ENCODE measurements at regions not wholly inside any gene's neighbourhood (a gene's known extent, or its start where the extent isn't known, plus 50 kb on each side); places are given as distances from the start of the nearest gene placed in this dataset.

DNA sequence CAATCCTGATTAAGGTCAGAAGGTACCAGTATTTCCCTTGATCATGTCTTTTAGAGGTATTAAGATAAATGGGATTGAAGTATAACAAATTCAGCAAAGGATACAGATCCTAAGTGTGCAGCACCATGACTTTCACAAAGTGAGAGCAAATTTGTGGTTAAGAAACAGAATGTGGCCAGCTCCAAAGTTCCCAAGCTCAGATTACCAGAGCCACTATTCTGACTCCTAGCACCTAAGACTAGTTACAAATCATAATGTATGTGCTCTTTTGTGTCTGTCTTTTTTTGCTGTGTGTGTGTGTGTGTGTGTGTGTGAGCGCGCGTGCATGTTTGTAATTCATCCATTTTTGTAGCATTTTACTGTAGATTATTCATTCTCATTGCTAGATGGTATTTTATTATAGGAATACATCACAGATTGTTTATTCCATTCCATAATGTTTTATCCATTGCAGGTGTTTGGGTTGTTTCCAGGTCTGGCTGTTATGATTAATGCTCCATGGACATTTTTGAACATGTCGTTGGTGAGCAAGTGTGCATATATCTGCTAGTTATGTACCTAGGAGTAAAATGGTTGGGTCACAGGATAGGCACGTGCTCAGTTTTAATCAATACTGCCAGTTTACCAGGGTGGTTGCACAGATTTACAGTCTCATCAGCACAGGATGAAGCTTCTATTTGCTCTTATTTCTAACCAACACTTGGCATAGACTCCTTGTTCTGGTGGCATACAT lies 314.0 kb upstream of the JAG1 start:
- no peak for DNase-seq
- Mint-ChIP-seq H3K27me3 (no peaks in the 10 kb centered on the region), H3K4me3 (no peak overlapping the region), H3K4me1 (no peaks in the 10 kb centered on the region), H3K36me3 (ENCODE audit: low read depth) (no peaks in the 10 kb centered on the region), H3K27ac (no peak overlapping the region), H3K9me3 (no peaks in the 10 kb centered on the region)
- intact Hi-C loops (cut with micrococcal nuclease), result no loop called here

DNA sequence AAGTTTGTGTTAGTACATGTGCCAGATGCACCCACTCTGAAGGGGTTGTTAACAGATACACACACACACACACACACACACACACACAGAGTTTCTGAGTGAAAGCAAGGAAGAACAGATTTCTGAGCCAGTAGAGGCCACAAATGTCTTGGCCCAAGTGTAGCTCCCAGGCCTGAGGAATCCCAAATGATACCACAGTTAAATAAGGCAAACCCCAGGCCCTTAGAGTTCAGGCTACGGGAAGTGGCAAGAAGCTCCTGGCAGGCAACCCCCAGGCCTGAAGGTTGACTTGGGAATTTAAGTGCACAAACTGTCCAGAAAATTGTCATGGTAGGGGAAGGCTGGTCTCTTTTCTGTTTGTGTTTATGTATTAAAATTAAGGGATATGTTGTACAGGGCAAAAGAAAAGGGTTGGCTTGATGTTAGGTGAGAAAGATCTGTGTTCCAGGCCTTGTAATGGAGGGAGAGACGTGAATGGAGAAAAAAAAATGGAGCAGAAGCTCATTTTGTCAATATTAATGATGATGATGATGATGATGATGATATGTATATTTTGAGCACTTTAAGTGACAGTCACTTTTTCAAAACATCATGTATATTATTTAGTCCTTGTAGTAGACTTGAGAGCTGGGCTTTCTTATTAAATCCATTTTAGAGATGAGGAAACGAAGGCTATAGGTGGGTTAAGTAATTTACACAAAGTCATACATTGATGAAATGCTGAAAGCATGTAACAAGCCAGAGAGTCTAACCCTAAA lies 317.0 kb upstream of the JAG1 start:
- H3K9me3 Mint-ChIP-seq, result peaks cover 6% of the 10 kb centered on the region
- H3K4me3 Mint-ChIP-seq, result no peak overlapping the region
- intact Hi-C loops (cut with micrococcal nuclease), result no loop called here
- H3K27me3 Mint-ChIP-seq, result no peaks in the 10 kb centered on the region
- no peak for DNase-seq
- H3K4me1 Mint-ChIP-seq, result no peaks in the 10 kb centered on the region
- no peaks in the 10 kb centered on the region for H3K36me3 Mint-ChIP-seq (ENCODE audit: low read depth)
- H3K27ac Mint-ChIP-seq, result no peak overlapping the region

- Mint-ChIP-seq H3K4me3 (no peak overlapping the region), H3K27ac (no peak overlapping the region), H3K36me3 (ENCODE audit: low read depth) (no peaks in the 10 kb centered on the region), H3K9me3 (peaks cover 6% of the 10 kb centered on the region), H3K27me3 (no peaks in the 10 kb centered on the region), H3K4me1 (no peaks in the 10 kb centered on the region)
- intact Hi-C loops (cut with micrococcal nuclease), result no loop called here
- no peak for DNase-seq
Measured at GRCh38 chr20:10992731-10993130, 318.9 kb upstream of the JAG1 start.

DNA sequence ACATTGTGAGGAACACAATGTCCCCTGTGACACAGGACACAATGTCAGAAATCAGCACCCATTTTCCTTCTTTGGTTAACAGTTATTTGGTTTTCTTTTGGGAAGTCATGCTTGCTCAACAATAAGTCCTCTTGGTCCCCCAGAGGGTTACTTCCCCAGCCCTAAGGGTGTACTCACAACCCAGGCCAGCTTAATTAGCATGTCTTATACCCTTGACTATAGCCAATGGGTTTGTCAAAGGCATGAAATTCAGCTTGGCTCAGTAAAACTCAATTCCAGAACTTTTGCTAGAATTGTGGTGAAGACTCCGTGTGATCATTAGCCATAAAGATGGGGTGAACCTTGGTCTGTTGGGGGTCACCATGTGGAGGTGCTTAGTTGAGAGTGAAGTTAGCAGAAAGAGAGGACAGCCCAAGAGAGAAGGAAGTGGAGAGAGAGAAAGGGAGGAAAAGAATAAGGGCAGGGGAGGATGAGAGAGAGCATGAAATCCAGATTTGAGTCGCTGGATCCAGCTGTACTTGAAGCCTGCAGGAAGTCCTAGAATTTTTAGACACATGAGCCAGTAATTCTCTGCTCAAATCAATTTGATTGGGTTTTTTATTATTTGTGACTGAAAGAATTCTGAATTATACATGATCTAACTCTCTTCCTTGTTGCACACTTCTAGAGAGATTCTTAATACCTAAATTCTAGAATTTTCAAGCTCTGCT lies 321.3 kb upstream of the JAG1 start:
- Mint-ChIP-seq H3K27me3 (no peaks in the 10 kb centered on the region), H3K4me3 (no peak overlapping the region), H3K9me3 (peaks cover 6% of the 10 kb centered on the region), H3K4me1 (no peaks in the 10 kb centered on the region), H3K27ac (no peak overlapping the region), H3K36me3 (ENCODE audit: low read depth) (no peaks in the 10 kb centered on the region)
- intact Hi-C loops (cut with micrococcal nuclease), result no loop called here
- DNase-seq, result no peak

- no peaks in the 10 kb centered on the region for H3K27me3 Mint-ChIP-seq
- intact Hi-C loops (cut with micrococcal nuclease), result no loop called here
- peaks cover 6% of the 10 kb centered on the region for H3K9me3 Mint-ChIP-seq
- no peak overlapping the region for H3K27ac Mint-ChIP-seq
- DNase-seq, result no peak
- H3K4me3 Mint-ChIP-seq, result no peak overlapping the region
- H3K36me3 Mint-ChIP-seq (ENCODE audit: low read depth), result no peaks in the 10 kb centered on the region
- no peaks in the 10 kb centered on the region for H3K4me1 Mint-ChIP-seq
Measured at GRCh38 chr20:10998476-10998875, 324.7 kb upstream of the JAG1 start.

- no peak for DNase-seq
- Mint-ChIP-seq H3K9me3 (no peaks in the 10 kb centered on the region), H3K36me3 (ENCODE audit: low read depth) (no peaks in the 10 kb centered on the region), H3K27ac (no peak overlapping the region), H3K27me3 (no peaks in the 10 kb centered on the region), H3K4me1 (no peaks in the 10 kb centered on the region), H3K4me3 (no peak overlapping the region)
- intact Hi-C loops (cut with micrococcal nuclease), result no loop called here
Measured at GRCh38 chr20:11000416-11000815, 326.6 kb upstream of the JAG1 start.

DNA sequence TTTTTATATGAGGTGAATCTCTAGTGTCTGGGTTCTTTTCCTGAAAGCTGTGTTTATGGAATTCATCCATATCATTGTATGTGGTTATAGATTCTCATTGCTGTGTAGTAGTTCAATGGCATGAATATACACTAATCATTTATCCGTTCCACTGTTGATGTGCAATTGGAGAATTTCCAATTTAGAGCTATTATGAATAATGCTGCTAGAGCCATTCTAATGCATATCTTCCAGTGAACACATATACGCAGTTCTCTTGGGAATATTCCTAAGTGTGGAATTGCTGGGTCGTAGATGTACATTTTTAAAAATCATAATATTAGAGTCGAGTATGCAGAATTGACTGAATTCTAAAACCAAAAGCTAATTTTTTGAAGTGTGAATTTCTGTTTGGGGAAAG lies 327.5 kb upstream of the JAG1 start:
- Mint-ChIP-seq H3K4me1 (no peaks in the 10 kb centered on the region), H3K27ac (no peak overlapping the region), H3K36me3 (ENCODE audit: low read depth) (no peaks in the 10 kb centered on the region), H3K27me3 (no peaks in the 10 kb centered on the region), H3K9me3 (no peaks in the 10 kb centered on the region), H3K4me3 (no peak overlapping the region)
- no peak for DNase-seq
- intact Hi-C loops (cut with micrococcal nuclease), result no loop called here

- Mint-ChIP-seq H3K27me3 (no peaks in the 10 kb centered on the region), H3K36me3 (ENCODE audit: low read depth) (no peaks in the 10 kb centered on the region), H3K27ac (no peak overlapping the region), H3K9me3 (no peaks in the 10 kb centered on the region), H3K4me3 (no peak overlapping the region), H3K4me1 (no peaks in the 10 kb centered on the region)
- DNase-seq, result no peak
- intact Hi-C loops (cut with micrococcal nuclease), result no loop called here
Measured at GRCh38 chr20:11001764-11002540, 328.2 kb upstream of the JAG1 start.

DNA sequence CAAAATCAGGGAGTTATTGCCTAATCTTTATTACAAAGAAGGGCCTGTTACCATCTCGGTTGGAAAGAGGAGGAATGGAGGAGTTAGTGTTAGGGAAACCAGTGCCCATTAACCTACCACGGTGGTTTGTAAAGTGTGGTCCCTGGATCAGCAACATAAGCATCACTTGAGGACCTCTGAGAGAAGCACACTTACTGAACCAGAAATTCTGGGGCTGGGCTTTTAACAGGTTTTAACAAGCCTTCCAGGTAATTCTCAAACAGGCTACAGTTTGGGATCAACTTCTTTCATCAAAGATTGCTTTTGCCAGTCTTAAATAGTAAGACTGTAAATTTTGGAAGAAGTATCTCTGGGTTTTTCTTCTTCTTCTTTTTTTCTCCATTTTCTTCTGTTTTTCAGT lies 329.5 kb upstream of the JAG1 start:
- Mint-ChIP-seq H3K27me3 (no peaks in the 10 kb centered on the region), H3K27ac (no peak overlapping the region), H3K4me3 (no peak overlapping the region), H3K9me3 (no peaks in the 10 kb centered on the region), H3K4me1 (no peaks in the 10 kb centered on the region), H3K36me3 (ENCODE audit: low read depth) (no peaks in the 10 kb centered on the region)
- intact Hi-C loops (cut with micrococcal nuclease), result no loop called here
- DNase-seq, result no peak

DNA sequence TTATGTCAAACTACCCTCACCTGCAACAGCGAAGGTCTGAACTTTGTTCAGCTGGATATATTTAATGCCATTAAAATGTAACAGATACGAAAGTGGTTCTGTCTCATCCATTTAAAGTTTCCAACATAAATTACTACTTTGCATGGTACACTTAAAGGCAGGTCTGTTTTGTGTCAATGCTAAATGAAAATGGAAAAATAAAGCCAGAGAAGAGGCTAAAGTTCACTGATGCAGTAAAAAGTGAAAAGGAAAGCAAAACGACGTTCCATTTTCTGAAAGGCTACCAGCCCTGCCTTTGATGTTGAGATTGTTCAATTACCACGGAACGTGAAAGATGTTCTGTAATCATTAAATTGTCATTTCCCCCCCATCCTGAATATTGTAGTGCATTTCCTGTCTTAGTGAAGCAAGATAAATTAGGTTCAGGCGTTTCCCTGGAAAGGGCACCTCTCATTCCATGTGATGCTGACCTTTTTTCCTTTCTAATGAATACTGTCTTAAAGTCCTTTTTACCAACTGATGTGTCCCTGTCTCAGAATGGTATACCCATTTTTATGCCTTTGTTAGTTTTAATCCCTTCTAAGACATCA lies 334.7 kb upstream of the JAG1 start:
- Mint-ChIP-seq H3K27me3 (no peaks in the 10 kb centered on the region), H3K36me3 (ENCODE audit: low read depth) (no peaks in the 10 kb centered on the region), H3K4me1 (no peaks in the 10 kb centered on the region), H3K4me3 (no peak overlapping the region), H3K27ac (no peak overlapping the region), H3K9me3 (no peaks in the 10 kb centered on the region)
- intact Hi-C loops (cut with micrococcal nuclease), result no loop called here
- DNase-seq, result no peak

GRCh38 chr20:11011653-11012052 lies 337.9 kb upstream of the JAG1 start:
- no peaks in the 10 kb centered on the region for H3K36me3 Mint-ChIP-seq (ENCODE audit: low read depth)
- H3K27ac Mint-ChIP-seq, result no peak overlapping the region
- H3K4me1 Mint-ChIP-seq, result no peaks in the 10 kb centered on the region
- H3K4me3 Mint-ChIP-seq, result no peak overlapping the region
- H3K27me3 Mint-ChIP-seq, result no peaks in the 10 kb centered on the region
- intact Hi-C loops (cut with micrococcal nuclease), result no loop called here
- no peak for DNase-seq
- no peaks in the 10 kb centered on the region for H3K9me3 Mint-ChIP-seq

DNA sequence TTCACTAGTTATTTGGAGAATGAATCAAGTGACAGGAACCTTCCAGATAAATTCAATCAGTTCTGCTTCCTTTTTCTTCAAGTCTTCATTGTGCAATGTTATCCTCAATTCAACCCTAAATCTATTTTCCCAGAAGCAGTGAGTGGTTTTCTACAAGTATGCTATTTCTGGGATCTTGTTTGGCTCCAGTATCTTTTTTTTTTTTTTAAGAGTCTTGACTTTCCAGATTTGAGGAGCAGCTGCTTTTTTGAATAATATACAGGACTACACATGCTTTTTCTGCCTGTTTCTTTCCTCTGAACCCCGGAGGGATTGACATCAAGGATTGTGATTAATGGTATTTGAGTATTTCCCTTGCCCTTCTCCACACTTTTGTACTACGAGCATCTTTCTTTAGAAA lies 339.2 kb upstream of the JAG1 start:
- no peak for DNase-seq
- H3K9me3 Mint-ChIP-seq, result no peaks in the 10 kb centered on the region
- no peak overlapping the region for H3K27ac Mint-ChIP-seq
- intact Hi-C loops (cut with micrococcal nuclease), result no loop called here
- no peaks in the 10 kb centered on the region for H3K36me3 Mint-ChIP-seq (ENCODE audit: low read depth)
- no peak overlapping the region for H3K4me3 Mint-ChIP-seq
- no peaks in the 10 kb centered on the region for H3K27me3 Mint-ChIP-seq
- H3K4me1 Mint-ChIP-seq, result no peaks in the 10 kb centered on the region

DNA sequence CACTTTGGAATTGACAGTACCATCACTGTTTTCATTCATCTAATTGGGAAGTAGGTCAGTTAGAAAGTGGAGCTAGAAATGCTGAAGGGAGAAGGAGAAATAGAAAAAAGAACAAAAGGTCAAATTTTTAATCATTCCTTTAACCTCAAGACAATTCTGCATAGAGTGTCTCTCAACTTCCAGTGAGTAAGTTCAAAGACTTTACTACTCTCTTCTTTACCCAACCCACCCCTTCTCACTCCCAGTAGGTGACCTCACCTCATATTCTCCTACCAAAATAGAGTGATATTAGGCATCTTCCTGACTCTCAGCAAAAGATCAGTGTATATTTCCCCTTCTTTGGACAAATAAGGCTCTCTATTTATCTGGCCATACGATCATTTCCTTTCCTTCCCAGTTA lies 340.0 kb upstream of the JAG1 start:
- Mint-ChIP-seq H3K9me3 (no peaks in the 10 kb centered on the region), H3K27me3 (no peaks in the 10 kb centered on the region), H3K4me3 (no peak overlapping the region), H3K27ac (no peak overlapping the region), H3K36me3 (ENCODE audit: low read depth) (no peaks in the 10 kb centered on the region), H3K4me1 (no peaks in the 10 kb centered on the region)
- intact Hi-C loops (cut with micrococcal nuclease), result no loop called here
- DNase-seq, result no peak
